DMS114 treated with DMSO at 0.1 percent for 48 hours (cell line): ENCODE measurements at regions not wholly inside any gene's neighbourhood (a gene's known extent, or its start where the extent isn't known, plus 50 kb on each side); places are given as distances from the start of the nearest gene placed in this dataset.
"Not testable (repeated sequence)": the region's sequence is repeated elsewhere in the genome, so short reads cannot be mapped to it uniquely, and the experiment has no call there.

Experiments
- DNase-seq: peaks from one replicate; lab custom pipeline; 2025; ENCODE audit not compliant: unreplicated experiment; lab: John Stamatoyannopoulos, UW

GRCh38 chr21:38039841-38040240, 123.6 kb upstream of the KCNJ6 start:
- no peak for DNase-seq

- DNase-seq: no peak
Measured at GRCh38 chr21:38041493-38041892, 125.2 kb upstream of the KCNJ6 start.

GRCh38 chr21:38042246-38042645, 126.0 kb upstream of the KCNJ6 start:
- no peak for DNase-seq

GRCh38 chr21:38048167-38048566, 131.9 kb upstream of the KCNJ6 start:
- DNase-seq: no peak

- no peak for DNase-seq
Measured at GRCh38 chr21:38054334-38054733, 138.1 kb upstream of the KCNJ6 start.

- DNase-seq: no peak
Measured at GRCh38 chr21:38056481-38056880, 140.2 kb upstream of the KCNJ6 start.

GRCh38 chr21:38057626-38058025, 141.4 kb upstream of the KCNJ6 start:
- no peak for DNase-seq

- no peak for DNase-seq
Measured at GRCh38 chr21:38060533-38060932, 144.3 kb upstream of the KCNJ6 start.

GRCh38 chr21:38067086-38067739, 151.0 kb upstream of the KCNJ6 start:
- no peak for DNase-seq

GRCh38 chr21:38072489-38072888, 156.2 kb upstream of the KCNJ6 start:
- DNase-seq: no peak

- no peak for DNase-seq
Measured at GRCh38 chr21:38075833-38076587, 159.8 kb upstream of the KCNJ6 start.

GRCh38 chr21:38077569-38077968, 161.3 kb upstream of the KCNJ6 start:
- DNase-seq: no peak

GRCh38 chr21:38080888-38081287, 164.6 kb upstream of the KCNJ6 start:
- DNase-seq: no peak

- no peak for DNase-seq
Measured at GRCh38 chr21:38081708-38082107, 165.5 kb upstream of the KCNJ6 start.

GRCh38 chr21:38082936-38083485, 166.8 kb upstream of the KCNJ6 start:
- no peak for DNase-seq

- DNase-seq: no peak
Measured at GRCh38 chr21:38083535-38083934, 167.3 kb upstream of the KCNJ6 start.

- DNase-seq: no peak
Measured at GRCh38 chr21:38086580-38086979, 170.2 kb upstream of the KCNJ15 start.

- DNase-seq: no peak
Measured at GRCh38 chr21:38088916-38089762, 167.7 kb upstream of the KCNJ15 start.

- DNase-seq: no peak
Measured at GRCh38 chr21:38089763-38090046, 167.1 kb upstream of the KCNJ15 start.

- DNase-seq: not testable (repeated sequence)
Measured at GRCh38 chr21:38091061-38091460, 165.7 kb upstream of the KCNJ15 start.

GRCh38 chr21:38092051-38092450, 164.7 kb upstream of the KCNJ15 start:
- no peak for DNase-seq

GRCh38 chr21:38095220-38095619, 161.6 kb upstream of the KCNJ15 start:
- DNase-seq: no peak
